ENCODE measurements at regions not wholly inside any gene's neighbourhood (a gene's known extent, or its start where the extent isn't known, plus 50 kb on each side); places are given as distances from the start of the nearest gene placed in this dataset.
"Not testable (repeated sequence)": the region's sequence is repeated elsewhere in the genome, so short reads cannot be mapped to it uniquely, and the experiment has no call there.

GRCh38 chr10:27345455-27345920, 104.9 kb upstream of the ACBD5 start:
- TF ChIP-seq CTCF (IDR thresholded peaks at IDR 0.05) = no peak
- H3K4me3 ChIP-seq = no peak overlapping the region
- no peak for DNase-seq

GRCh38 chr10:27344568-27345454, 104.2 kb upstream of the ACBD5 start:
- intact Hi-C loops (cut with DNase I) = no loop called here
- DNase-seq = no peak

More at GRCh38 chr10:27345455-27345920, 104.9 kb upstream of the ACBD5 start:
- H3K27me3 ChIP-seq = no peaks in the 10 kb centered on the region
- H3K36me3 ChIP-seq = no peaks in the 10 kb centered on the region
- H3K27ac ChIP-seq = no peak overlapping the region
- H3K9ac ChIP-seq (ENCODE audit: low read depth in 2 of 2, low read length in 2 of 2) = no peak overlapping the region
- intact Hi-C loops (cut with DNase I) = no loop called here
- no peaks in the 10 kb centered on the region for H3K4me1 ChIP-seq
- H3K9me3 ChIP-seq = no peaks in the 10 kb centered on the region

GRCh38 chr10:27341001-27341400, 100.4 kb upstream of the ACBD5 start:
- no peak for DNase-seq
- TF ChIP-seq CTCF (IDR thresholded peaks at IDR 0.05) = no peak
- Histone ChIP-seq H3K9ac (ENCODE audit: low read depth in 2 of 2, low read length in 2 of 2) (no peak overlapping the region), H3K27ac (no peak overlapping the region), H3K4me1 (no peaks in the 10 kb centered on the region), H3K36me3 (no peaks in the 10 kb centered on the region), H3K4me3 (no peak overlapping the region), H3K27me3 (no peaks in the 10 kb centered on the region), H3K9me3 (no peaks in the 10 kb centered on the region)
- intact Hi-C loops (cut with DNase I) = no loop called here

More at GRCh38 chr10:27344568-27345454, 104.2 kb upstream of the ACBD5 start:
- TF ChIP-seq CTCF (IDR thresholded peaks at IDR 0.05) = no peak
- Histone ChIP-seq H3K4me3 (no peak overlapping the region), H3K9me3 (no peaks in the 10 kb centered on the region), H3K27ac (no peak overlapping the region), H3K9ac (ENCODE audit: low read depth in 2 of 2, low read length in 2 of 2) (no peak overlapping the region), H3K36me3 (no peaks in the 10 kb centered on the region), H3K27me3 (no peaks in the 10 kb centered on the region), H3K4me1 (no peaks in the 10 kb centered on the region)

GRCh38 chr10:27335246-27335645, 94.6 kb upstream of the ACBD5 start:
- intact Hi-C loops (cut with DNase I) = not testable (repeated sequence)

GRCh38 chr10:27330074-27330473, 89.5 kb upstream of the ACBD5 start:
- intact Hi-C loops (cut with DNase I) = no loop called here
- H3K9me3 ChIP-seq = no peaks in the 10 kb centered on the region
- no peak overlapping the region for H3K9ac ChIP-seq (ENCODE audit: low read depth in 2 of 2, low read length in 2 of 2)
- TF ChIP-seq CTCF (IDR thresholded peaks at IDR 0.05) = no peak
- no peaks in the 10 kb centered on the region for H3K4me1 ChIP-seq
- H3K27me3 ChIP-seq = no peaks in the 10 kb centered on the region
- no peak overlapping the region for H3K4me3 ChIP-seq
- no peak overlapping the region for H3K27ac ChIP-seq
- DNase-seq = no peak
- no peaks in the 10 kb centered on the region for H3K36me3 ChIP-seq

More at GRCh38 chr10:27335246-27335645, 94.6 kb upstream of the ACBD5 start:
- not testable (repeated sequence) for H3K4me3 ChIP-seq; H3K9me3 ChIP-seq; H3K27ac ChIP-seq; H3K36me3 ChIP-seq; H3K9ac ChIP-seq (ENCODE audit: low read depth in 2 of 2, low read length in 2 of 2); DNase-seq; H3K4me1 ChIP-seq; H3K27me3 ChIP-seq

GRCh38 chr10:27328946-27329345, 88.3 kb upstream of the ACBD5 start:
- H3K27me3 ChIP-seq = no peaks in the 10 kb centered on the region
- TF ChIP-seq CTCF (IDR thresholded peaks at IDR 0.05) = no peak

GRCh38 chr10:27326748-27327147, 86.2 kb upstream of the ACBD5 start:
- not testable (repeated sequence) for H3K27me3 ChIP-seq

More at GRCh38 chr10:27328946-27329345, 88.3 kb upstream of the ACBD5 start:
- no peak overlapping the region for H3K9ac ChIP-seq (ENCODE audit: low read depth in 2 of 2, low read length in 2 of 2)
- H3K27ac ChIP-seq = no peak overlapping the region
- H3K4me1 ChIP-seq = no peaks in the 10 kb centered on the region
- H3K9me3 ChIP-seq = no peaks in the 10 kb centered on the region
- H3K4me3 ChIP-seq = no peak overlapping the region
- intact Hi-C loops (cut with DNase I) = no loop called here
- no peaks in the 10 kb centered on the region for H3K36me3 ChIP-seq
- no peak for DNase-seq

More at GRCh38 chr10:27326748-27327147, 86.2 kb upstream of the ACBD5 start:
- H3K36me3 ChIP-seq; intact Hi-C loops (cut with DNase I); H3K9ac ChIP-seq (ENCODE audit: low read depth in 2 of 2, low read length in 2 of 2); DNase-seq; H3K4me1 ChIP-seq; H3K27ac ChIP-seq; H3K9me3 ChIP-seq; H3K4me3 ChIP-seq: not testable (repeated sequence)
